Kidney glomerular epithelial cell (primary cell): ENCODE measurements at regions not wholly inside any gene's neighbourhood (a gene's known extent, or its start where the extent isn't known, plus 50 kb on each side); places are given as distances from the start of the nearest gene placed in this dataset.

Experiments
- DNase-seq: peaks from one replicate; lab custom pipeline; 2025; lab: John Stamatoyannopoulos, UW

GRCh38 chr11:27968461-27968860 is 139.5 kb downstream of the KIF18A start:
- no peak for DNase-seq

GRCh38 chr11:27965559-27965958 is 142.4 kb downstream of the KIF18A start:
- no peak for DNase-seq

- DNase-seq: no peak
Measured at GRCh38 chr11:27963370-27963769, 144.6 kb downstream of the KIF18A start.

GRCh38 chr11:27949951-27950738 is 157.8 kb downstream of the KIF18A start:
- no peak for DNase-seq

GRCh38 chr11:27945348-27945747 is 162.6 kb downstream of the KIF18A start:
- no peak for DNase-seq

GRCh38 chr11:27938011-27938410 is 169.9 kb downstream of the KIF18A start:
- DNase-seq: no peak

- DNase-seq: peak; percentile 81
Measured at GRCh38 chr11:27934830-27935145, 173.2 kb downstream of the KIF18A start.

- DNase-seq: peak; percentile 91
Measured at GRCh38 chr11:27933992-27934829, 173.7 kb downstream of the KIF18A start.

GRCh38 chr11:27931770-27932169 is 176.2 kb downstream of the KIF18A start:
- no peak for DNase-seq

- no peak for DNase-seq
Measured at GRCh38 chr11:27930946-27931345, 177.0 kb downstream of the KIF18A start.

GRCh38 chr11:27928809-27929208 is 179.1 kb downstream of the KIF18A start:
- no peak for DNase-seq

- no peak for DNase-seq
Measured at GRCh38 chr11:27926981-27927481, 180.9 kb downstream of the KIF18A start.

- no peak for DNase-seq
Measured at GRCh38 chr11:27926486-27926885, 181.5 kb downstream of the KIF18A start.

- no peak for DNase-seq
Measured at GRCh38 chr11:27921472-27921871, 186.5 kb downstream of the KIF18A start.

GRCh38 chr11:27916541-27917100 is 191.3 kb downstream of the KIF18A start:
- no peak for DNase-seq

GRCh38 chr11:27914080-27914479 is 193.9 kb downstream of the KIF18A start:
- no peak for DNase-seq

GRCh38 chr11:27913650-27914049 is 194.3 kb downstream of the KIF18A start:
- no peak for DNase-seq

GRCh38 chr11:27912916-27913315 is 195.0 kb downstream of the KIF18A start:
- DNase-seq: no peak

- DNase-seq: peak; percentile 51
Measured at GRCh38 chr11:27910186-27910931, 197.6 kb downstream of the KIF18A start.

GRCh38 chr11:27909386-27909785 is 198.6 kb downstream of the KIF18A start:
- no peak for DNase-seq

- DNase-seq: no peak
Measured at GRCh38 chr11:27908621-27909020, 199.3 kb downstream of the KIF18A start.

- DNase-seq: no peak
Measured at GRCh38 chr11:27907530-27907929, 200.4 kb downstream of the KIF18A start.
